GM23248 (cell line): ENCODE measurements at regions not wholly inside any gene's neighbourhood (a gene's known extent, or its start where the extent isn't known, plus 50 kb on each side); places are given as distances from the start of the nearest gene placed in this dataset.

ENCODE experiments used
- EZH2 ChIP-seq: fragments of 200-600 bp; sonication (generic); IDR thresholded peaks from 2 replicates; pipeline ENCODE4 v1.6.1; 2018; ENCODE audit warnings: antibody characterized with exemption, mild to moderate bottlenecking; ENCODE audit not compliant: insufficient read depth, poor library complexity, severe bottlenecking
- EZH2phosphoT487 ChIP-seq: fragments of 200-600 bp; sonication (generic); IDR thresholded peaks from 2 replicates; pipeline ENCODE4 v1.6.1; 2018; ENCODE audit warnings: antibody characterized with exemption, moderate library complexity, mild to moderate bottlenecking, low read depth; ENCODE audit not compliant: insufficient read depth

DNA sequence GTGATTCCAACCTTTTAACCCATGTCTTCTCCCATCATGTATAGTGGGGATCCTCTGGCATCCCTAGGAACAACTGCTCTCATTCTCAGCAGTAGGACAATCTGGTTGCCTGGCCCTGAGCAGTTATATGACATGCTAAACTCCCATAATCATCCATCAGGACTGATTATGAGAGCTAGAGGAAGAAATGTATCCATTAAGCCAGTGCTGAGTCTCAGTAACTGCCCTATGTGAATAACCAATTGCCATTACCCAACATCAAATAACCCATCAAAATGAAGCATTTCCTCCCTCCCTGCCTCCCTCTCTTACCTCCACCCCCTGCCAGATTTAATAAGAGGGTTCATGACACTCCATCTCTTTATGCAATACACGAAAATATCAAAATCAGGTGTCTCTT, 277.6 kb downstream of the NXPE2 start:
- TF ChIP-seq EZH2phosphoT487: no peak
- TF ChIP-seq EZH2: no peak
